GM21528 (cell line): ENCODE measurements at regions not wholly inside any gene's neighbourhood (a gene's known extent, or its start where the extent isn't known, plus 50 kb on each side); places are given as distances from the start of the nearest gene placed in this dataset.
"Not testable (repeated sequence)": the region's sequence is repeated elsewhere in the genome, so short reads cannot be mapped to it uniquely, and the experiment has no call there.

Experiments
- ATAC-seq: cut with Tn5 transposase; IDR thresholded peaks from one replicate; pipeline ENCODE4 v1.9.1; 2021; ENCODE audit warnings: mild to moderate bottlenecking, moderate library complexity; ENCODE audit not compliant: unreplicated experiment, low FRiP score

DNA sequence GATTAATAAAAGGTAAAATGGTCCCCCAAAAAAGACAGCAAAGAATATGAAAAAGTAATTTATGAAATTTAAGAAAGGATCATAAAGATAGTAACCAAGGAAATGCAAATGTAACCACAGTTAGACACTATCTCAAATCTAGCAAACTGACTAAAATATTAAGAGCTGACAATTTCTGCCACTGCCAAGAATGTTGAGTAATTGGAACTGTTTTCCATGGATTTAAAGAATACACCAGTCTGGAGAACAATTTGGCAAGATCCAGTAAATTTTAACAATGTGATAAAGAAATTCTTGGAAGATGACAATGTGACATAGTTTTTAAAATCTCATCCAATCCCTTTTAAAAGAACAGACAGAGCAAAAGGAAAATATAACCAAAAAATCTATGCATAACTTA lies 798.0 kb upstream of the MGAT4C start:
- no peak for ATAC-seq

DNA sequence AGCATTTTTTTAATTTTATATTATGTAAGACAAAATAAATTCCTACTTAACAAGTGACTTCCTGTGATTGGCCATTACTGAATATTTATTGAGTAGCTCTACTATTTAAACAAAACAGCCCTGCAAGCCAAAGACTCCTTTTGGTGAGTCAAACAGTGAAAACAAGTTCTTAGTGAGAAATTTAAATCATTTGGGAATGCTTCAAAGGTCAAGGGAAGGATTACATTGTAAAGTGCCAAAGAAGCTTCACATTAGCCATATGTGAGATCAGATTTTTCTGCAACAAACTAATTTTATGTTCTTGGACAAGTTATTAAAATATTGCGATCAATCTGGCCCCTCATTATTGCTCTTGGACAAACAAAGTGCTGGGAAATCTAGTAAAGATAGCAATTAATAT lies 795.4 kb upstream of the MGAT4C start:
- no peak for ATAC-seq

DNA sequence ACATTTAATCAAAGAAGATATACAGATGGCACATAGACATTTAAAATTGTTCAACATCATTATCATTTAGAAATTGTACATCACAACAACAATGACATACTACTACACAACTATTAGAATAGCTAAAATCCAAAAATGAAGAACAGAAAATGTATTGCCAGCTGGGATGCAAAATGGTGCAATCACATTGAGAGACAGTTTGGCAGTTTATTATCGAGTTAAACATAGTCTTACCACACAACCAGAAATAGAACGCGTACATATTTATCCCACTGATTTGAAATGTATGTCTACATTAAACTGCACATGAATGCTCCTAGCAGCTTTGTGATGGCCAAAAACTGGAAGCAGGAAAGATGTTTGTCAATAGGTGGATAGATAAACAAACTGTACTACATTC lies 791.5 kb upstream of the MGAT4C start:
- ATAC-seq = no peak

DNA sequence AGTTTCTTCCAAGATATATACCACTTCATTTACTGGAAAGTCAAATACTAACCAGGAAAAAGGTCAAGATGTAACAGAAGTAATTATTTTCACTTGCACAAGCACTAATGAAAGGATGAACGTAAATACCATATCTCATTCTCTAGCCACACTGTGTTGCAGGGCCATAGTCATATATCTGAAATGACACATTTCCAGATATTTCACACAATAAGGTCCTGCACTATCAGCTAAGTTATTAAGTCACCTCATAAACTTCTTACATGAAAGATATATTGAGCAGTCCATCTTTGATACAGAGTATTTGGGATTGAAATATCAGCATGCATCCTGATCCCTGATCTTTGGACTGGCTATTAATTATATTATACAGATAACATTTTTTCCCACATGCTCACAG lies 783.3 kb upstream of the MGAT4C start:
- no peak for ATAC-seq

DNA sequence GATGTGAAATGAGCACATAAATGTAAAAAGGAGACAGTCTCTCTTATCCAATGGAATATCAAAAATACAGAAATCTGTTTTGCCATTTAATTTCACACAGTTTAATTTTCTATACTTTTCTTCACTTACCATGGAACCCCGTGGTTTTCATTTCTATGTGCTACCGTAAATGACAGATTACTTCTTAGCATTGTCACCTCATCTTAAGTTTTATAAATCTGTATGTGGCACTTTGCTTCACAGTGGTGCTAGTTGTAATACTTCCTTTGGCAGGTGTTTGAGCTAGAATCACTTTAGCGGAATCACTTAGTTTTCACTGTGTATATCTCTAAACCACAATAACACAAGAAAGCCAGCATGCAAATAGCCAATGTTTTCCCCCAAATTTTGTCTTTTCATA lies 781.9 kb upstream of the MGAT4C start:
- no peak for ATAC-seq

DNA sequence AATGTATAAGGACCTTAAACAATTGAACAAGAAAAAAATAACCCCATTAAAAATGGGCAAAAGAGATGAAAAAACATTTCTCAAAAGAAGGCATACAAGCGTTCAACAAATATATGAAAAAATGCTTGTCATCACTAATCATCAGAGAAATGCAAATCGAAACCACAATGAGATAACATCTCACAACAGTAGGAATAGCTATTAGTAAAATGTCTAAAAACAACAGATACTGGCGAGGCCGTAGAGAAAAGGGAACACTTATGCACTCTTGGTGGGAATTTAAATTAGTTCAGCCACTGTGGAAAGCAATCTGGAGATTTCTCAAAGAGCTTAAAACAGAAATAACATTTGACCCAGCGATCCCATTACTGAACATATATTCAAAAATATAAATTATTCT lies 769.8 kb upstream of the MGAT4C start:
- ATAC-seq = no peak

DNA sequence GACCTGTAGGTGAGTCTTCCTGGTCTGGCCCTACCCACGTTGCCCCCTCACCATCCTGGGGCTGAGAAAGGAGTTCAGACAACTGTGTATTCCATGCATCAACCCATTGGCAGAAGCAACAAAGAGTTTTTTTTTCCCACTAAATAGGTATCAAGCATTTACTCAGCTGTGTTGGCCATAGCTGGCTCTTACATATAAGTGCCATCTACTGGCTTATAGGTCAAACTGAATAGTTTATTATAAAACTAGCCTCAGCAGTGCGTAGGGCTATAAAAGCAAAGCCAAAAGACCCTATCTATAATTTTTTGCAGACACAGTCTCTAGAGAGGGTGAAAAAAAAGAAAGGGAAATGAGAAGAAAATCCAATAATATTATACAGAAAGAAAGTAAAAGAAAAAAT lies 765.2 kb upstream of the MGAT4C start:
- no peak for ATAC-seq

DNA sequence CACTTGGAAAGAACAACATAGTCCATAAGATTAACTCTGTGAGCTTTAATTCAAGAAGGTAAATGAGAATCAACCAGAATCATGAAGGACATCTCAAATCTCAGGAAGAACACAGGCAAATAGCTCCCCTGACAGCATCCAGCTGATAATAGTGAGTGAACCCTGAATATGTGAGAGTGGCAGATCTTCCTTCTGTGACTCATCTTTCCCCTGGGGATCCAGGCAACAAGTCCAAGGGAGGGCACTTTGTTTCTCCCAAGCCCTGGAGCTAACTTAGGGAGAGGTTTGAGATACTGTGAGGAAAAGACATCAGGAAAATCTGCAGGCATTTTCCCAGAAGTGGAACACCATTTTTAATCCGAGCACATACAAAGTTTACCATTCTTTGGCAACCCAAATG lies 763.9 kb upstream of the MGAT4C start:
- no peak for ATAC-seq

DNA sequence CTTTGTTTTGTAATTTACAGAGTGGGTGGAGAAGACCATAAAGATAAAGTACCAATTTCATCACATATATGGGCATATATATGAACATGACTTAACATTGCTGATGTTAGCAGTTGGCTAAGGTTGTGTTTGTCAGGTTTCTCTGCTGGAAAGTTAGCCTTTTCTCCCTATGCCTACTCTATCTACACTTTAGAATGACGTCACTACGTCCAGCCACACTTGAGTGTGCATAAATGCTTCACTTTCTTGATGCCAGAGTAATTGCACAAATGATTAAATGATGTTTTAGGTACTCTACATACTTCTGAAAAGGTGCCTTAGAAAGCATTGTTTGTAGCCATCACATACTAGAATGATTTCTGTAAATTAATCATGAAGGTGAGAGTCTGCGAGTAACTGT lies 759.2 kb upstream of the MGAT4C start:
- ATAC-seq = no peak

DNA sequence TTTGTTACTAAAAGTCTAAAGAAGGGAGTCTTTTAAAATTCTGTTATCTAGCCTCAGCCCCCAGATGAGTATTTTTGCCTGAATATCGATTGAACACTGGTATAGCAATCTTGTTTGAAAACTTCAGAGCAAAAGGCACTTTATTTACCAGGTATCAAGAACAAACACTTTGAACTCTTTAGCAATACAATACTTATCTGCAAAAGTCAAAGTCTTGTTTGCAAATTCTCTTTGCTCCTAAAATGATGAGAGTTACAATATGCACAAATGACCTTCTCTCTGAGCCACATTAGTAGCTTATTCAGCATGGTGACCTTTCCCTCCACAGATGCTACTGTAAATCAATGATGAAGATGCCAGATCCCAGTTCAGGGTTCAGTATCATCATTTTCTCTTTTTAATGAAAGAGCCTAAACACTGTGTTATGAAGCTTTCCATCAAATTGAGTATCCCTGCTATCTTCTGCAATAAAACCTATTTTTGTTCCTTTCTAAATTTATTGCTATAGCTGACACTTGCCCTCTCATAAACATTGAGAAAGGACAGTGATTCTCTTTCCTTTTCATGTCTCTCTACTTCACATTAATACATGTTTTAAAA lies 752.7 kb upstream of the MGAT4C start:
- ATAC-seq = no peak

DNA sequence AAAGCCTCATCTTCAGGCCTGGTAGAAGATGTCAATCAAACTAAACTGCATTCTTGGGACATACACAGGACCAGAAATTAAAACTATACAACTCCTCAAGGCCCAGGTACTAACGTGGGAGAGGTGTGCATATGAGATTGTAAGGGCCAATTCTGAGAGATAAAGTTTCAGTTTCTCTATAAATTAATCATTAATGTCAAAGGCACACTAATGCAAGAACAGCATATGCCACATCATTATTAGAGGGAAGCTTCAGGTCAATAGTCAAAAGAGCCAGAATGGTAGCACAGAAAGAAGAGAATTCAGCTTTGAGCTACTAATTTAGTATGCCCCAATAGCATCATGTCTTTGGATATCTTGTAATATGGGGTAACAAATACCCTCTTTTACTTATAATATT lies 744.9 kb upstream of the MGAT4C start:
- no peak for ATAC-seq

DNA sequence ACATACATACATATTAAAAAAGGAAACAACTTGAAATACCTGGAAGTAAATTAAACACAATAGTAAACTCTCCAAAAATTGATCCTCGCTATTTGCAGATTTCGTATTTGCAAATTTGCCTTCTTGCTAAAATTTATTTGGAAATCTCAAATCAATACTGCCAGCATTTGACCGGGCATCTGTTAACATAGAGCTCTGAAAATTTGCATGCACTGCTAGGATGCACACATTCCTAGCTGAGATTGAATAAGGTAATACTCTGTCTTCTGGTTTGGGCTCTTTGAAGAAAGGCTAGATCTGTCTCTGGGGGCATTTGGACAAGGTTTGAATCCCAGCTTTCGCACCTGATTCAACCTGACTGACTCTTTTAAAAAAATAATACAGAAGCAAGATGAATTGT lies 729.1 kb upstream of the MGAT4C start:
- ATAC-seq = no peak

DNA sequence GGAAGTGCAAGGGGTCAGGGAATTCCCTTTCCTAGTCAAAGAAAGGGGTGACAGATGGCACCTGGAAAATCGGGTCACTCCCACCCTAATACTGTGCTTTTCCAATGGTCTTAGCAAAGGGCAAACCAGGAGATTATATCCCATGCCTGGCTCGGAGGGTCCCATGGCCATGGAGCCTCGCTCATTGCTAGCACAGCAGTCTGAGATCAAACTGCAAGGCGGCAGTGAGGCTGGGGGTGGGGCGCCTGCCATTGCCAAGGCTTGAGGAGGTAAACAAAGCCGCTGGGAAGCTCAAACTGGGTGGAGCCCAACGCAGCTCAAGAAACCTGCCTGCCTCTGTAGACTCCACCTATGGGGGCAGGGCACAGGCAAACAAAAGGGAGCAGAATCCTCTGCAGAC lies 714.4 kb upstream of the MGAT4C start:
- not testable (repeated sequence) for ATAC-seq

DNA sequence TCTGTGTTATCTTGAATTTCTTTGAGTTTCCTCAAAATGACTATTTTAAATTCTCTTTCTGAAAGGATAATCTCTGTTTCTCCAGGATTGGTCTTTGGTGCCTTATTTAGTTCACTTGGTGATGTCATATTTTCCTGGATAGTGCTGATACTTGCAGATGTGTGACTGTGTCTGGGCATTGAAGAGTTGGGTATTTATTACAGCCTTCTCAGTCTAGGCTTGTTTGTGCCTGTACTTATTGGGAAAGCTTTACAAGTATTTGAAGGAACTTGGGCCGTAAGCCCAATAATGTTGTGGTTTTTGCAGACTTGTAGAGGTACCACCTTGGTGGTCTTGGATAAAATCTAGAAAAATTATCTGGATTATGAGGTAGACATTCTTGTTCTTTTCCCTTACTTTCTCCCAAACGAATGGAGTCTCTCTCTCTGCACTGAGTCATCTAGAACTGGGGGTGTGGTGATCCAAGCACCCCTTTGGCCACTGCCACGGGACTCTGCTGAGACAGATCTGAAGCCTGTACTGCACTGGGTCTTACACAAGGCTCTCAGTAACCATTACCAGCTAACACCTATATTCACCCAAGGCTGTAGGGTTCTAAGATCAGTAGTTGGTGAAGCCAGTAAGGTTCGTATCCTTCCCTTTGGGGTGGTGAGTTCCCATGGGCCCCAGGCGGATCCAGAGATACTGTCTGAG lies 703.7 kb upstream of the MGAT4C start:
- ATAC-seq = no peak

DNA sequence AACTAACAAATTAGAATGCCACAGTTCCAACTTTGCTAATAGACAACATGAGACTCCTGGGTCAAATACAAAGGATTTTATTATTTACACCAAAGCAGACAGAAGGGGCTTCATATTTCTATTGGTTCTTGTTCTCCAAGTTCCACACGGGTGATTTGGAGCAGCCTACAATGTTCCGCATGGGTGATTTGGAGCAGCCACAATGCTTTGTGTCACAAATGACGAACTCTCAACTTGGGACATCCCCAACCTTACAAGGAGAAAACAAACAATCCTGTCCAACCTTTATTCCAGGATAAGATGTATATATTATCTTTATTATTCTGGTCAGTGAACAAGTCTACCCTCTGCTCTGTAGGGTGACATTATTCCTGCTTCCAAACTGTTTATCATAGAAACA lies 694.3 kb upstream of the MGAT4C start:
- ATAC-seq = no peak

DNA sequence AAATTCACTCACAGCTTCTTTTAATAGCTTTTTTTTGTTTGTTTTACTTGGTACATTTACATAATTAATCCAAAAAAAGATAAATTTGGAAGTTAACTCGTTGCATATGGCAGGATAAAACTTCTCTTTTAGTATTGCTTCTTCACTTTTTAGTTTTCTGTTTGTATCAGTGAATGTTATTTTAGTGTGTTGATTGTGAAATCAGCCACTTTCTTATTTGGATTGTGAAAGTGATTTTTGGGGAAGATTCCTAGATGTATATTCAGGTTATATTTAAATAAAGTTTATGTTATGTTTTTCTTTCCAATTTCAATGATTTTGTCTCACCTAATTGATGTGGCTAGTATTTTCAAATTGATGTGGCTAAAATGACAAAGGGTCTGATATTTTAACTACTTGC lies 693.9 kb upstream of the MGAT4C start:
- ATAC-seq = no peak

DNA sequence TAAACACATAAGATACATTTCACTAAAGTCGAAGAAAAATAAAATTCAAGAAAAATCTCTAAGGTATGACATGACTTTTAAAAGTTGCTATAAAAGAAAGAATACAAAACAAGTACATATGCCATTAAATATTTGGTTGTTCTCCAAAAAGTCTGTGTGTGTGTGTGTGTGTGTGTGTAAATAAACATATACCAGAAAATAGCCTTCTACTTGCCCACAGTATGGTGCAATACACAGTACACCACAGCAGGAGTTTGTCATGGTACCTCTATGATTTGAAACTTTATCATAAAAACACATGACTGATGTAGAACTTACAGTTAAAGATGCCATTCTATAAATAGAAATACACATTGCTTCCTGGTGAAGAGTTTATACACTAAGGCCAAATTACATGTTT lies 692.7 kb upstream of the MGAT4C start:
- ATAC-seq = no peak

DNA sequence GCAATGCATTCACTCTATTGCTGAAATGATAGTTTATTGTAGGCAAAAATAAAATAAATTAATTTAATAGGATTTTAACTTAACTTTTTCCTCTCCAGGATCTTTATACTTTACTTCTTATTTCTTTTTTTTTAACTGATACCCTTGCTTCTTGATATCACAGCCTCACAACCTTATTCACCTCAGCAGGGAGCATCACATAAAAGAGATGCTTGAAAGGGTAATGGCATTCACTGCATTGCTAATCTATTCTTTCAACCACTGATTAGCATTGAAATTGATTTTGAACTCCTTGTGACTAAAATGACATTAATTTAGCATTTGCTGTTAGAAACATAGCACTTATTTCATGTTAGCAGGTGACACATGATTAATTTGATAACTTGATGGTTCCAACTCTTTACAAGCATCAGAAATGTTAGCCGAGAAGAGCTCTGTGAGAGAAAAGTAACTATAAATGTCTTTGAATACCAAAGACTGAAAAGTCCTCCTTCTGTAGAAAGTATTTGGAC lies 689.5 kb upstream of the MGAT4C start:
- ATAC-seq = no peak

DNA sequence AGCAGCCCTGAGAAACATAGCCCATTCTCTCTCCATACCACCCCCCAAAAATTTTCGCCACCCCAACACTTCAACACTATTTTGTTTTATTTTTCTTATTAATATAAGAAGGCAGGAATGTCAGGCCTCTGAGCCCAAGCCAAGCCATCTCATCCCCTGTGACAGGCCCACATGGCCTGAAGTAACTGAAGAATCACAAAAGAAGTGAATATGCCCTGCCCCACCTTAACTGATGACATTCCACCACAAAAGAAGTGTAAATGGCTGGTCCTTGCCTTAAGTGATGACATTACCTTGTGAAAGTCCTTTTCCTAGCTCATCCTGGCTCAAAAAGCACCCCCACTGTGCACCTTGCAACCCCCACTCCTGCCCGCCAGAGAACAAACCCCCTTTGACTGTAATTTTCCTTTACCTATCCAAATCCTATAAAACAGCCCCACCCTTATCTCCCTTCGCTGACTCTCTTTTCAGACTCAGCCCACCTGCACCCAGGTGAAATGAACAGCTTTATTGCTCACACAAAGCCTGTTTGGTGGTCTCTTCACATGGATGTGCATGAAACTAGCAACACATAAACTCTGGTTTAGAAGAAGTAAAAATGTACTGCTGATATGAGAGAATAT lies 688.1 kb upstream of the MGAT4C start:
- not testable (repeated sequence) for ATAC-seq

DNA sequence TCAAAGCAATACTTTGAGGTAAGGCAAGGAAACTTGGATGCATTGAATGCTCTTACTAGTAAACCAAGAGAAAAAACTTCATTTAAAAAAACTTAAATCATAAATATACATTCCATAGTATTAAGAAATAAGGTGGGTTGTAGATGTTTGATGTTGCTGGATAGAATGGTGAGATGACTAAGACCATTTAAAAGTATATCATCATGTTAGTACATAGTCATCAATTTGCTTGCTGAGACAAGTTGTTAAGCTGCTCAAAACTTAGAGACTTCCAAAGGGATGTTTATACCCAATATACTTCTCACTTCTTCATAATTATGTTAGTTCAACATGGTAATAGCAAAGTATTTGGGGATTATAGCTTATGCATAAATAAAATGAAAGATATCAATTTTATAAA lies 675.5 kb upstream of the MGAT4C start:
- ATAC-seq = no peak

DNA sequence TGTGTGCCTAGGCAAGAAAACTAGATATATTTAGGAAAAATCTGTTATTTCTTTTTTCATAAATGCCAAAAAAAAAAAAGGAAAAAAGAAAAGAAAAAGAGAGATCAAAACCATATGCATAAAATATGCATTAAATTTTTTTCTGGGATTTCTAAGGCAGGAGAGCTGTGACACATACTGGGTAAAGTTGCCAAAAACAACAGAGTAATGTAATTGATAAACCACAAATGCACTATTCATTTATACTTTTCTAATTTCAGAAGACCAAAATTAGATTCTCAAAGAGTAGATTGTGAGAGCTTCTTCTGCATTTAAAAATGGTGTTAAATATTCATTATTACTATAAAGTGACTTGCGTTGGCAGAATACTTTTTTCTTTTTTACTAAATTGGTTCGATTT lies 673.8 kb upstream of the MGAT4C start:
- ATAC-seq = no peak

DNA sequence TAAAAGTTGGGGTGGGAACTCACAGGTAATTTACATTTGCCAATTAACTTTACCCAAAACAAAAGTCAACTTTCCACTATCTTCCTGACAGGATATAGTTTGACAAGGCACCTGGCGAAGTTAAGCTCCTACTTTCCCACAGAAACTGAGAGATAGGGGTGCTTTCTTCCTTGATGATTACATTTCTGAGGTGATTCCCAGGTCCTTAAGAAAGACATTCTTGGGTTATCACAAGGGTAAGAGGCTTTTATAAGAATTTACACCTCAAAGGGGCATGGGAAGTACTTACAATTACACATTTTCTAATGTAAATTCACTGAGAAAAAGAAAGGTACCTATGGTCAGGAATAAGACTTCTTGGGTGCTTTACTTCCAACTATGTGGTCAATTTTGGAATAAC lies 660.9 kb upstream of the MGAT4C start:
- ATAC-seq = no peak
